Peyer's patch (tissue), 4 donors: ENCODE measurements at regions not wholly inside any gene's neighbourhood (a gene's known extent, or its start where the extent isn't known, plus 50 kb on each side); places are given as distances from the start of the nearest gene placed in this dataset.

Experiments
- POLR2A ChIP-seq, 2 donors: fragments of 450-650 bp; IDR thresholded peaks; one replicate each; pipeline ENCODE4 v1.5.1; 2017; ENCODE audit warnings: antibody characterized with exemption in 2 of 2, mild to moderate bottlenecking in 2 of 2, moderate library complexity in 2 of 2
- TF ChIP-seq, protein P1 (sequence below), 6 experiments: fragments of 450-650 bp in 4 of 6; fragments of 200-600 bp in 2 of 6; sonication (generic) in 1 of 6; IDR thresholded peaks; one replicate each; pipeline ENCODE4 v1.5.1; 2017 to 2019; ENCODE audit warnings: antibody characterized with exemption in 6 of 6, mild to moderate bottlenecking in 3 of 6, moderate library complexity in 1 of 6

GRCh38 chr9:88835038-88835466 lies 156.2 kb upstream of the S1PR3 start:
- TF ChIP-seq, protein P1, sequence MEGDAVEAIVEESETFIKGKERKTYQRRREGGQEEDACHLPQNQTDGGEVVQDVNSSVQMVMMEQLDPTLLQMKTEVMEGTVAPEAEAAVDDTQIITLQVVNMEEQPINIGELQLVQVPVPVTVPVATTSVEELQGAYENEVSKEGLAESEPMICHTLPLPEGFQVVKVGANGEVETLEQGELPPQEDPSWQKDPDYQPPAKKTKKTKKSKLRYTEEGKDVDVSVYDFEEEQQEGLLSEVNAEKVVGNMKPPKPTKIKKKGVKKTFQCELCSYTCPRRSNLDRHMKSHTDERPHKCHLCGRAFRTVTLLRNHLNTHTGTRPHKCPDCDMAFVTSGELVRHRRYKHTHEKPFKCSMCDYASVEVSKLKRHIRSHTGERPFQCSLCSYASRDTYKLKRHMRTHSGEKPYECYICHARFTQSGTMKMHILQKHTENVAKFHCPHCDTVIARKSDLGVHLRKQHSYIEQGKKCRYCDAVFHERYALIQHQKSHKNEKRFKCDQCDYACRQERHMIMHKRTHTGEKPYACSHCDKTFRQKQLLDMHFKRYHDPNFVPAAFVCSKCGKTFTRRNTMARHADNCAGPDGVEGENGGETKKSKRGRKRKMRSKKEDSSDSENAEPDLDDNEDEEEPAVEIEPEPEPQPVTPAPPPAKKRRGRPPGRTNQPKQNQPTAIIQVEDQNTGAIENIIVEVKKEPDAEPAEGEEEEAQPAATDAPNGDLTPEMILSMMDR (IDR thresholded peaks at IDR 0.05) = no peak
- TF ChIP-seq POLR2A (IDR thresholded peaks at IDR 0.05) = no peak
